ENCODE measurements at regions not wholly inside any gene's neighbourhood (a gene's known extent, or its start where the extent isn't known, plus 50 kb on each side); places are given as distances from the start of the nearest gene placed in this dataset.

DNA sequence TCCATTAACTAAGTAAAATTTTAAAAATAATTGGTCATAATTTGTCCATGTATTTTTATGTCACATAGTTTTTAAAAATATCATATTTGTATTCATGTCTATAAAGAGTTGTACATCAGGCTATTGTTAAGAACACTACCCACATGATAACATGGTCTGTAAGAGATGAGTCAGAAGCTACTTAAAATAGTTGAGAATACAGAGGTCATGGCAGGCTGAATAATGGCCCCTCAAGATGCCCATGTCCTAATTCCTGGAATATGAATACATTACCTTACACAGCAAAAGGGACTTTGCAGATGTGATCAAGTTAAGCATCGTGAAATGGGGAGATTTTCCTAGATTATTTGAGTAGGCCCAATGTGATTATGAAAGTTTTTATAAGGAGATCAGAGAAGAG, 782.9 kb upstream of the GOLIM4 start:
- Histone ChIP-seq H3K9ac (ENCODE audit: insufficient read length) (no peak overlapping the region), H3K9me3 (ENCODE audit: low read depth, low read length) (no peaks in the 10 kb centered on the region), H3K27ac (no peak overlapping the region), H3K4me3 (no peak overlapping the region), H3K36me3 (ENCODE audit: insufficient read depth, low read length) (no peaks in the 10 kb centered on the region)
- TF ChIP-seq POLR2AphosphoS5 (IDR thresholded peaks at IDR 0.05; ENCODE audit: borderline replicate concordance, low read depth, low read length) (no peak), FOXP2 (optimal IDR thresholded peaks at IDR 0.05; ENCODE audit: control extremely low read depth, extremely low read length, insufficient read depth) (no peak), EZH2 (IDR thresholded peaks at IDR 0.05) (no peak)
- DNase-seq (ENCODE audit: low read depth, low spot score): no peak

- Histone ChIP-seq H3K27ac (no peak overlapping the region), H3K36me3 (ENCODE audit: insufficient read depth, low read length) (no peaks in the 10 kb centered on the region), H3K4me3 (no peak overlapping the region), H3K9ac (ENCODE audit: insufficient read length) (no peak overlapping the region), H3K9me3 (ENCODE audit: low read depth, low read length) (no peaks in the 10 kb centered on the region)
- no peak for TF ChIP-seq POLR2AphosphoS5 (IDR thresholded peaks at IDR 0.05; ENCODE audit: borderline replicate concordance, low read depth, low read length)
- no peak for DNase-seq (ENCODE audit: low read depth, low spot score)
These were observed 782.2 kb upstream of the GOLIM4 start for GRCh38 chr3:168877899-168878298.

- no peak for TF ChIP-seq EZH2 (IDR thresholded peaks at IDR 0.05)
- no peak for TF ChIP-seq POLR2AphosphoS5 (IDR thresholded peaks at IDR 0.05; ENCODE audit: borderline replicate concordance, low read depth, low read length)
- TF ChIP-seq FOXP2 (optimal IDR thresholded peaks at IDR 0.05; ENCODE audit: control extremely low read depth, extremely low read length, insufficient read depth): no peak
- no peak for DNase-seq (ENCODE audit: low read depth, low spot score)
- H3K9me3 ChIP-seq (ENCODE audit: low read depth, low read length): no peaks in the 10 kb centered on the region
- H3K36me3 ChIP-seq (ENCODE audit: insufficient read depth, low read length): no peaks in the 10 kb centered on the region
- H3K9ac ChIP-seq (ENCODE audit: insufficient read length): no peak overlapping the region
- no peak overlapping the region for H3K27ac ChIP-seq
- H3K4me3 ChIP-seq: no peak overlapping the region
These were observed 780.8 kb upstream of the GOLIM4 start for GRCh38 chr3:168876346-168877035.

GRCh38 chr3:168872826-168873225, 777.1 kb upstream of the GOLIM4 start:
- DNase-seq (ENCODE audit: low read depth, low spot score): no peak
- TF ChIP-seq EZH2 (IDR thresholded peaks at IDR 0.05): no peak
- TF ChIP-seq FOXP2 (optimal IDR thresholded peaks at IDR 0.05; ENCODE audit: control extremely low read depth, extremely low read length, insufficient read depth): no peak
- no peak for TF ChIP-seq POLR2AphosphoS5 (IDR thresholded peaks at IDR 0.05; ENCODE audit: borderline replicate concordance, low read depth, low read length)
- H3K9ac ChIP-seq (ENCODE audit: insufficient read length): no peak overlapping the region

DNA sequence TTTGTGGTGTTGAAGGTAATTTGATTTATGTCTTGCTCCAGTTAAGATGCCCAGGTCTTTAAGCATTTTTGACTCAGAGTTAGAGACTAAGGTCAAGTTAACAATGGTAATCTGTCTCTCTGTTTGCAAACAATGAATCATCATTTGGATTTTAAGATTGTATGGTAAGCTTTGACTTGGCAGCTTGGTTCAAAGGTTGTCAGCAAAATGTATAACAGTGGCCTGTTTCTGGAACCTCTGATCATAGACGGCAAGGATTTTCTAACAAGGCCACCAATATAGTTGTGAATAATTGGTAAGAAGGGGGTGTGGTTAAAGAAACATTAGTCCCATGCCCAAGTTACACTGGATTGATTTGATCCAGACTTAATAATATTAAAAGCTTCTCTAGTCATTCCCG, 775.2 kb upstream of the GOLIM4 start:
- H3K27ac ChIP-seq: no peak overlapping the region
- no peaks in the 10 kb centered on the region for H3K9me3 ChIP-seq (ENCODE audit: low read depth, low read length)
- no peaks in the 10 kb centered on the region for H3K36me3 ChIP-seq (ENCODE audit: insufficient read depth, low read length)
- H3K9ac ChIP-seq (ENCODE audit: insufficient read length): no peak overlapping the region
- DNase-seq (ENCODE audit: low read depth, low spot score): no peak
- H3K4me3 ChIP-seq: no peak overlapping the region
- TF ChIP-seq POLR2AphosphoS5 (IDR thresholded peaks at IDR 0.05; ENCODE audit: borderline replicate concordance, low read depth, low read length): no peak
- no peak for TF ChIP-seq FOXP2 (optimal IDR thresholded peaks at IDR 0.05; ENCODE audit: control extremely low read depth, extremely low read length, insufficient read depth)
- no peak for TF ChIP-seq EZH2 (IDR thresholded peaks at IDR 0.05)

More at GRCh38 chr3:168872826-168873225, 777.1 kb upstream of the GOLIM4 start:
- Histone ChIP-seq H3K9me3 (ENCODE audit: low read depth, low read length) (no peaks in the 10 kb centered on the region), H3K27ac (no peak overlapping the region), H3K36me3 (ENCODE audit: insufficient read depth, low read length) (no peaks in the 10 kb centered on the region), H3K4me3 (no peak overlapping the region)

DNA sequence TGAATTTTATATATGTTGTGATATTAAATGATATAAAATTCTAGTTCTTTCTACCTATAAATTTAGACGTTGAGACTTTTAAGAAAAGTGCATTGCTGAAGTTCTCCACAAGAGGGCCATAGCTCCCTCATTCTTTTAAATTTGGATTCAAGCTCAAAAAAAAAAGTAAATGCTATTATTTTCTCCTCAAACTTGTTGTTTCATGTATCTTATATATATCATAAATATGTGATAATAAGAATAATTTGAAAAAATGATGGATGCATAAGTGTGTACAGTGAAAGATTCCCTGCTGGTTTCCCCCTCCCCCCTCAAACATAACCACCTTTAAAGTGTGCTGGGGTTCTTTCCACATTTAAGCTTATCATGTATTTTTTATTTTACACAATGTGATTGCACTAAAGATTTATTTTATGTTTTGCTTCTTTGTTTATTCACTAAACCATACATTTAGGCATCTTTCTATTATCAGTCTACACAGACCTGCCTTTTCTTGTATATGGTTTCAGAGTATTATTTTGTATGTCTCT, 769.4 kb upstream of the GOLIM4 start:
- H3K9me3 ChIP-seq (ENCODE audit: low read depth, low read length): no peaks in the 10 kb centered on the region
- no peak for DNase-seq (ENCODE audit: low read depth, low spot score)
- no peak overlapping the region for H3K27ac ChIP-seq
- no peak overlapping the region for H3K4me3 ChIP-seq
- H3K9ac ChIP-seq (ENCODE audit: insufficient read length): no peak overlapping the region
- no peak for TF ChIP-seq EZH2 (IDR thresholded peaks at IDR 0.05)
- H3K36me3 ChIP-seq (ENCODE audit: insufficient read depth, low read length): no peaks in the 10 kb centered on the region

DNA sequence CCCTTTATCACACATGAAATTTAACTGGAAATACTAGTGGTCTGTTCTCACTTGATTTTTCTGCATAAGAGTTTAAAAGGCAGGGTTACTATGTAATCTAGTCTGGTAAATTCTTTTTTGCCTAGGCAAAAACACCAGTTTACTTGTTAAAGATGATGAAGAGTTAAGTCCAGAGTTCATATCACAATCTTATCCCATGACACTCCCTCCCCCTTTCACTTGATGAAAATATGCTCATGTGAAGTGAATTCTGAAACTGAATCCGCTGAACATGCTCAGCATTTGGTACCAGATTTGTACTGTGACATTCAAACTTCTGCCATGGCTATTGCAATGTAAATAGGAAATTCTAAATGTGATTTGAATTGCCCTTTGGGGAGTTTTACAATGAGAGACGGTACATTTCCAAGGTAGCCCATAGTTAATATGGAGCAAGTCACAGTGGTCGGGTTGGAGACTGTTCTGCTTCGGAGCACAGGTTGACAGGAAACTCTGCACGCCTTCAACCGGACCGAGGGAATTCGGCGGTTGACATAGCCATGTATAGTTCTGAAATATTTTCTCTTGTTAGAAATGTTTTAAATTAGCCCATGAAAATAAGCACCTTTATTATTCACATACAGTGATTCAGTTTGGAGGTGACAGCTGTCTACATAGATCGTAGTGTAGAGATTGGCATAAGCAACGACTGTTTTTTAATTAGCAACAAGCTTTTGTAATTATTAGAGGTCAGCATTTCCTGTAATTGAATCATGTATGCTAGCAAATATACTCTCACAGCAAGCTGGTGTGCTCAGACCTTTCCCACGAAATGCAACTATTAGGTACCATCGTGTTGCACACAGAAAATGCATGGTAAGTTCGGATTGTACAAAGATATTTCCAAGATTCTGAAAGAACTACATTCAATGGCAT, 768.6 kb upstream of the GOLIM4 start:
- H3K27ac ChIP-seq: no peak overlapping the region
- no peak overlapping the region for H3K4me3 ChIP-seq
- no peaks in the 10 kb centered on the region for H3K9me3 ChIP-seq (ENCODE audit: low read depth, low read length)
- no peaks in the 10 kb centered on the region for H3K36me3 ChIP-seq (ENCODE audit: insufficient read depth, low read length)
- H3K9ac ChIP-seq (ENCODE audit: insufficient read length): no peak overlapping the region
- TF ChIP-seq FOXP2 (optimal IDR thresholded peaks at IDR 0.05; ENCODE audit: control extremely low read depth, extremely low read length, insufficient read depth) (no peak), EZH2 (IDR thresholded peaks at IDR 0.05) (no peak), POLR2AphosphoS5 (IDR thresholded peaks at IDR 0.05; ENCODE audit: borderline replicate concordance, low read depth, low read length) (no peak)
- no peak for DNase-seq (ENCODE audit: low read depth, low spot score)

- Histone ChIP-seq H3K4me3 (no peak overlapping the region), H3K9ac (ENCODE audit: insufficient read length) (no peak overlapping the region), H3K27ac (no peak overlapping the region), H3K9me3 (ENCODE audit: low read depth, low read length) (no peaks in the 10 kb centered on the region), H3K36me3 (ENCODE audit: insufficient read depth, low read length) (no peaks in the 10 kb centered on the region)
- TF ChIP-seq POLR2AphosphoS5 (IDR thresholded peaks at IDR 0.05; ENCODE audit: borderline replicate concordance, low read depth, low read length): no peak
- no peak for TF ChIP-seq FOXP2 (optimal IDR thresholded peaks at IDR 0.05; ENCODE audit: control extremely low read depth, extremely low read length, insufficient read depth)
- no peak for TF ChIP-seq EZH2 (IDR thresholded peaks at IDR 0.05)
- DNase-seq (ENCODE audit: low read depth, low spot score): no peak
These were observed 767.8 kb upstream of the GOLIM4 start for GRCh38 chr3:168863561-168863960.
